NCI-H1694 treated with DMSO at 0.1 percent for 48 hours (cell line): ENCODE measurements at regions not wholly inside any gene's neighbourhood (a gene's known extent, or its start where the extent isn't known, plus 50 kb on each side); places are given as distances from the start of the nearest gene placed in this dataset.
"Not testable (repeated sequence)": the region's sequence is repeated elsewhere in the genome, so short reads cannot be mapped to it uniquely, and the experiment has no call there.

Experiments used
- DNase-seq: peaks from one replicate; lab custom pipeline; 2025; lab: John Stamatoyannopoulos, UW

- no peak for DNase-seq
Measured at GRCh38 chr3:3902161-3902560, 102.9 kb downstream of the LRRN1 start.

- DNase-seq: no peak
Measured at GRCh38 chr3:3906171-3906570, 106.9 kb downstream of the LRRN1 start.

DNA sequence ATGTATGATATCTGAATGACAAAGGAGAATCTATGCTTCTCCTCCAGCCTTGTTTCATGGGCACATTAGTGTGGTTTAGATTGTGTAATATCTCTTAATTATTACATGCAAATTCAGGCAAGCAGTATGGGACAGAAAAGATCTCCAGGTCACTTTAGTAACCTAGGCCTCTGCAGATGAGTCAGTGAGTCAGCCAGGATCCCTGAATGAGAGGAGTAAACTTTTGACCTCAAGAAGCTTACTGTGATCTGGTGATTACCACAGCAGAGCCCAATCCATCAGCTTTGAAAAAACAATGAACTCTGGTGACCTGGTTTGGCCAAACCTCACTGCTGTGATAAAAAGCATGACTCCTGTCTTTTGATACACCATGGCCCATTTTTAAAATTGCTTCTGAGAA is 107.8 kb downstream of the LRRN1 start:
- no peak for DNase-seq

DNA sequence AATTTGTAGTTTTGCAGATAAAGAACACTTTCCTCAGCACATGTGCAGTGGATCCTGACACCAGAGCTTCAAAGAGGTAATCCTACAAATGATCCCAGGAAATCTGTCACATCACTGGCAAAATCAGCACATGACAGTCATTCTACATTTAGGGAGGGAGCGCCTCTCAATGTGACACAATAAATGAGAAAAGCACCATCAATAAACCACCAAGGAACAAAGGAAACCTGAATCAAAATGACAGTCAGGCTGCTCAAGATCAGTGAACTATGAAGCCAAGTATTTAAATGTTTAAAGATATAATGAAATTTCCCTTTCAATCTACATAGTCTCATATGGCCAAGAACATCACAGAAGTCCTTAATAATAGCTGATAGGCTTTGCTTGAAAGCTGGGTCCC is 119.5 kb downstream of the LRRN1 start:
- DNase-seq: no peak

DNA sequence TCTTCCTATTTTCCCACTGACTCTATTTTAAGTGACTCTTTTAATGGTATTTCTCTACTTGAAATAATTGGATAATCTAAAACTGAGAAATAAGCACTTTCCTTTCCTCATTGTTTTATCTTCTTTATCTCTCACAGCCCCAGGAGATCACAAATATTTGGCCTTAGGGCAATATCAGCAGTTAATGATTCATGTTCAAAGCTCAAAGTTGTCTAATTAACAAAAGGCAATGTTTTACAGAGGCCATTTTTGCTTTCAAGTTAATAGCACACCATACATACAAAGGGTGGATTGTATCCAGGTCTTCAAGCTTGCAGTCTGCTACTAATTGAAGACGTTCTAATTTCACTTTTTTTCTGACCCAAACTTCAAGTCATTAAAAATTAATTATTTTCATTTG is 120.1 kb downstream of the LRRN1 start:
- DNase-seq: no peak

GRCh38 chr3:3923619-3924018 is 124.4 kb downstream of the LRRN1 start:
- DNase-seq: no peak

DNA sequence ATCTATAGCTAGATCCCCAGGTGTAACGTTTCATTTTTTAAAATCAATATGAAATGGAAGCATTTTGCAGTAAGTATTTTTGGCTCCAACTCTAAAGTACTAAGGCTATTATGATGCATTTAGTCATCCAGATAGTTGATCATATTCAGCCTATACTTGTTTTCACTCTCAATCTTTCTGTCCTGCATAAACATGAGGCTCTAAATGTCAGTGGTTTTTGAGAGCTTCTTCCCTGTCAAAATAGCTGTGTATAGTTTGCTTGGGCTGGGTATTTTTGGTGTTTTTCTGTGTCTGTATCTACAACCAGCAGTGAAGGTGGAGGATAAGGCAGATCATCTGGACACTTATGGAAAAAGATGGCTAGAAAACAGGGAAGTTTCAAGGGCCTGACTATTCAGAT is 128.0 kb downstream of the LRRN1 start:
- no peak for DNase-seq

DNA sequence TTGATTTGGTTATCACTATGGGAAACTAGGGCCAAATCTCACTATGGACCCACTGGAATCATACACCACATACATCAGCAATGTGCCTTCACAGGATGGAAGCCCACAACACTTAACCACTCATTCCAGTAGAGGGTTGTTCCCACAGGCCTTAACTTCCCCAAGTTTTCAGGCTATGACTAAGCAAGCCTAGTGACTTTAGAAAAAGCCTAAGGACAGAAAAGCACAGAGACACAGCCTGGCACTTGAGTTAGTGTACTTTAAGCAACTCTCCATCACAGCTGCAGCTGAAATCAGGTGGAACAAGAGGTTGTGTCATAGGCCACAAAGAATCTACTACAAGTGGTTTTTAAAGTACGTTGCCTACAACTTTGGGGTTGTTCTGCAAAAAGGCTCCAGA is 128.7 kb downstream of the LRRN1 start:
- no peak for DNase-seq

DNA sequence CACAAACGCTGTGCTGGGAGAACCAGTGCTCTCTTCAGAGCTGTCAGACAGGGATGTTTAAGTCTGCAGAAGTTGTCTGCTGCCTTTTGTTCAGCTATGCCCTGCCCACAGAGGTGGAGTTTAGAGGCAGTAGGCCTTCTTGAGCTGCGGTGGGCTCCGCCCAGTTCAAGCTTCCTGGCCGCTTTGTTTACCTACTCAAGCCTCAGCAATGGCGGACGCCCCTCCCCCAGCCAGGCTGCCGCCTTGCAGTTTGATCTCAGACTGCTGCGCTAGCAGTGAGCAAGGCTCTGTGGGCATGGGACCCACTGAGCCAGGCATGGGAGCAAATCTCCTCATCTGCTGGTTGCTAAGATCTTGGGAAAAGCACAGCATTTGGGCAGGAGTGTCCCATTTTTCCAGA is 142.1 kb downstream of the LRRN1 start:
- DNase-seq: not testable (repeated sequence)

DNA sequence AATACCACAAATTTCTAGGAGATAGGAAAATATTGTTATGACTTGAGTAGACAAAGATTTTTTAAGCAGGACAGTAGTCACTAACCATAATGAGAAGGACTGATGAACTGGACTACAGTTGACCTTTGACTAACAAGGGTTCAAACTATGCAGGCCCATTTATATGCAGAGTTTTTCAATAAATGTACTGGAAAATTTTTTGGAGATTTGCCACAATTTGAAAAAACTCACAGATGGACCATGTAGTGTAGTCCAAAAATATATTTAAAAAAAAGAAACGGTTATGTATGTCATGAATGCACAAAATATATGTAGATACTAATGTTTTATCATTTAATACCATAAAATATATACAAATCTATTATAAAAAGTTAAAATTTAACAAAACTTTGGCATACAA is 151.8 kb downstream of the LRRN1 start:
- no peak for DNase-seq

DNA sequence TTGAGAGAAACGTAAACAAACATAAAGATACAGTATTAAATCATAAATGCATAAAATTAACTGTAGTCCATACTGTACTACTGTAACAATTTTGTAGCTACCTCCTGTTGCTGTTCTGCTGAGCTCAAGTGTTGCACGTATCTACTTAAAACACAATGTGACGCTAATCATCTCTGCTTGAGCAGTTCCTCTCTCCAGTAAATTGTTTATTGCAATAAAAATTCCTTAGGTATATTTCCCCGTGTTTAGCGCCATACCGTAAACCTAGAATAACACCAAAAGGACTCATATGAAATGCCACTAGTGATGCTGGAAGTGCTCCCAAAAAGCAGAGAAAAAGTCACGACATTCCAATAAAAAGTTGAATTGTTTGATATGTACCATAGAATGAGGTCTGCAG is 152.3 kb downstream of the LRRN1 start:
- DNase-seq: no peak

GRCh38 chr3:3962867-3963266 is 163.6 kb downstream of the LRRN1 start:
- DNase-seq: not testable (repeated sequence)

DNA sequence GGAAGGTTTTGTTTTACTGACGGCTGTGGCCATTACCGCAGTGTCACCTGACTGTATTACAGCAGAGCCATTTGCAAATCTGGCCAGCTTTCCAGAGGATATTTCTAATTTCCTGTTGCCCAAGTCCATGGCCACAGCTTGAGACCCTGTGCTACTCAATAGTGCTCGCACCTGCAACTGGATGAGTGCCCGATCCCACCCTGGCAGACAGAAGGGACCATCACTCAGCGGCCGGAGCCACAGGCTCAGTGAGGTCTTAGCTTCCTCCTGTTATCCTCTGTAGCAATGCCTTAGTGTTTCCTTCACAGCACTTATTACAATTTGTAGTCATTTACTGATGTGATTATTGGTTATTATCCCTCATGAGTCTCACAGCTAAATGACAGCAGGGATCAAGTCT is 184.8 kb downstream of the LRRN1 start:
- DNase-seq: no peak

DNA sequence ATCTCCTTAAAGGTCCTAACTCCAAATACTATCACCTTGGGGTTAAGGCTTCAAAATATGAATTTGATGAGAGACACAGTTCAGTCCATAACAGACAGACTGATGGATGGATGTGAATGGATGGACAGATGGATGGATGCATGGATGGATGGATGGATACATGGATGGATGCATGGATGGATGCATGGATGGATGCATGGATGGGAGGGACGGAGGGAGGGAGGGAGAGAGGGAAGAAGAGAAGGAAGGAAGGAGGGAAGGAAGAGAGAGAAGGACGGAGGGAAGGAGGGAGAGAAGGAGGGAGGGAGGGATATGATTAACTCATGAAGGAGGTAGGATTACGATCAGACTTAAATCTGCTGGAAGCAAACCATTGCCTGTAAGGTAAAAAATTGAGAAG is 192.4 kb downstream of the LRRN1 start:
- no peak for DNase-seq

DNA sequence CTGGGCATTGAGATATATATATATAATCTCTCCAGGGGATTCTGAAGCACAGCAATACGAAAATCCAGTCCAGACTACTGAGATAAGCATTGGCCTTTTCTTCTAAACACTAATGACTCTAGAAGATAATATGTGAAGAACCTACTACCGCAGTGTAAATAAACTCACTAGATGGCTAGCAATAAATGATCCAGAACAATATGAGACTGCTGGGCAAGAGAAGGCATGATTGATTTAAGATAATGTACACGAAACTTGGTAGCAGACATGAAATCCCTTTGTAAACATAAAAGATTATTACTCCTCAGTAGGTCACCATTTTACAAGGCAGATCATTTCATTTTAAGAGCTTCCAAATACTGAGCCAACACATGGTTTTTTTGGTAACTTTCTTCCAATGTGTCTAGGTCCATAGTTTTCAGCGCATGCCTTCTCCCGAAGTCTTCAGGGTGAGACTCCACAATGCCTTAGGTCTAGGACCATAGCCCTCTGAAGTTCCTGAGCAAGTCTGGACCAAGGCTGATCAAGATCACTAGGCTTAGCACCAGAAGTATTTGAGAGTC is 193.2 kb downstream of the LRRN1 start:
- DNase-seq: no peak

DNA sequence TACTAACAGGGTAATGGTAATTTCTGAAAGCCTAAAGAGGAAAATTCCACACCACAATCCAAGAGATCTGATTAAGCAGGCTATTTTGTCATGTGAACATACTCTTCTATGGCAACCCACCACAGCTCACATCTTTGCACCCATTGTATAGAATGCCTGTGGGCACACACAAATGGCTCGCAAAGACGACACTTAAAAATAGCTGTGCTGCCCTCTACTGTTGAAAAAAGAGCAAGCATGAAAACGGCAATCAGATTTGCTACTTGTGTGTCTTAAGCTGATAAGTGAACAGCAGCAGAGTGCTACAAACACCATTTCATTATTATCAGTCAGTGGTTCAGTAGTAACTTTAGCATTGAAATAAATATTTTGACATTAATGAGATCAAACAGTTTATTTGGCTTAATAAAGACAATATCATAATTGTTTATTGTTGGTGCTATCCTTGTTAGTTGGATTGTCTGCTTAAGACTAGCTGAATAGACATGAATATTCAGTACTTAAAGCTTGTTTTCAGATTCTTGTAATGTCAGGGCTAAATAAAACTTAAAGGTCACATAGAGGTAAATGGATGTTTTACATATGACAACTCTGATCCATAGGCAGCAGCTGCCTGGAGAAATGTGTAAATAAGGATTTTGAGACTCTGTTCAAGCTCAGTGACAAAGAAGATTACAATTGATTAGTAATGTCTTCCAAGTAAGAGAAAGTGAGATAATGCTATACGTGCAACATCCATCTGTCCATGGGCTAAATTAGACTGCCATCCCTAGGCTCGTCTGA is 199.1 kb downstream of the LRRN1 start:
- DNase-seq: no peak

GRCh38 chr3:3999340-3999739 is 200.1 kb downstream of the LRRN1 start:
- DNase-seq: not testable (repeated sequence)

GRCh38 chr3:4001976-4002375 is 202.7 kb downstream of the LRRN1 start:
- no peak for DNase-seq

GRCh38 chr3:4006288-4006687 is 207.1 kb downstream of the LRRN1 start:
- no peak for DNase-seq

GRCh38 chr3:4008205-4008604 is 209.0 kb downstream of the LRRN1 start:
- DNase-seq: no peak

DNA sequence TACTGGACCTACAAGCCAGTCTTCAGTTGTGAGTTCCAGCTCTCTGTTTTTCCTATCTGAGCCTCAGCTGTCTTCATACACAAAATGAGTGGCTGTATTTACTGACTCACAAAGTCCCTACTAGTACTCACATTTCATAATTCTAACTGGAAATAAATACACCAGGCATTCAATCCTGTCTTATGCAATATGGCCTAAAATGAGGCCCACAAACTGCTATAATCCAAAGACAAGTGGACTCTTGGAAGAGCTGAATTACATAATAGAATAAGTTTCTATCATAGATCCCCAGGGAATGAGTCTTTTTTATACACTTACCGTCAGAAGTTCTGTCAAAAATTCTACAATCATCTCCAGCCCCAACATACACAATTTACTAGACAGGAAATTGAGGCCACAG is 211.9 kb downstream of the LRRN1 start:
- DNase-seq: no peak

- DNase-seq: no peak
Measured at GRCh38 chr3:4015426-4015825, 216.2 kb downstream of the LRRN1 start.

GRCh38 chr3:4019501-4019900 is 220.3 kb downstream of the LRRN1 start:
- DNase-seq: no peak

GRCh38 chr3:4021162-4021561 is 221.9 kb downstream of the LRRN1 start:
- no peak for DNase-seq
